GM23248 (cell line): ENCODE measurements at regions not wholly inside any gene's neighbourhood (a gene's known extent, or its start where the extent isn't known, plus 50 kb on each side); places are given as distances from the start of the nearest gene placed in this dataset.

Source experiments
- EZH2 ChIP-seq: fragments of 200-600 bp; sonication (generic); IDR thresholded peaks from 2 replicates; pipeline ENCODE4 v1.6.1; 2018; ENCODE audit warnings: antibody characterized with exemption, mild to moderate bottlenecking; ENCODE audit not compliant: insufficient read depth, poor library complexity, severe bottlenecking
- EZH2phosphoT487 ChIP-seq: fragments of 200-600 bp; sonication (generic); IDR thresholded peaks from 2 replicates; pipeline ENCODE4 v1.6.1; 2018; ENCODE audit warnings: antibody characterized with exemption, moderate library complexity, mild to moderate bottlenecking, low read depth; ENCODE audit not compliant: insufficient read depth

- no peak for TF ChIP-seq EZH2
- no peak for TF ChIP-seq EZH2phosphoT487
Measured at GRCh38 chr13:80133631-80134261, 207.2 kb downstream of the SPRY2 start.
